H1 (cell line): ENCODE measurements at regions not wholly inside any gene's neighbourhood (a gene's known extent, or its start where the extent isn't known, plus 50 kb on each side); places are given as distances from the start of the nearest gene placed in this dataset.

ENCODE experiments used
- CTCF ChIA-PET: fragments of 300-600 bp; sonication (Branson Sonifier 250); formaldehyde crosslinking; loops from one replicate; lab custom pipeline; 2021; ENCODE audit not compliant: partially characterized antibody; lab: Charles Lee
- POLR2A ChIA-PET: fragments of 300-600 bp; sonication (Branson Sonifier 250); formaldehyde crosslinking; loops from one replicate; lab custom pipeline; 2021; ENCODE audit warnings: inconsistent platforms; ENCODE audit not compliant: partially characterized antibody; lab: Charles Lee
- DNase-seq, 2 experiments: peaks; one replicate each; pipeline versions ENCODE4 v3.0.0 to v3.0.0-alpha.2; 2010 to 2022; ENCODE audit warnings: low spot score in 2 of 2, low read depth in 1 of 2, mixed read lengths in 1 of 2
- FAIRE-seq: peaks from 2 replicates; lab custom pipeline; 2011; peaks lifted over from hg19 to GRCh38; lab: Jason Lieb, UNC
- H2AFZ ChIP-seq: 2 replicates; pipeline ENCODE4 v1.8.1; 2012; ENCODE audit warnings: low read length, inconsistent platforms
- H2AK5ac ChIP-seq: 2 replicates; pipeline ENCODE4 v1.6.1; 2013; ENCODE audit warnings: low read depth, low read length
- H2BK120ac ChIP-seq: replicated peaks from 2 replicates; pipeline ENCODE3; 2013; ENCODE audit warnings: low read depth, low read length, inconsistent platforms
- H2BK12ac ChIP-seq: 2 replicates; pipeline ENCODE4 v1.6.1; 2013; ENCODE audit warnings: low read depth, low read length
- H2BK15ac ChIP-seq: 2 replicates; pipeline ENCODE4 v1.6.1; 2013; ENCODE audit warnings: low read length
- H2BK20ac ChIP-seq: 2 replicates; pipeline ENCODE4 v1.6.1; 2013; ENCODE audit warnings: low read length
- H2BK5ac ChIP-seq: 2 replicates; pipeline ENCODE4 v1.6.1; 2013; ENCODE audit warnings: low read depth, low read length
- H3K14ac ChIP-seq: 2 replicates; pipeline ENCODE4 v1.6.1; 2013; ENCODE audit warnings: inconsistent platforms; ENCODE audit not compliant: insufficient read length
- H3K18ac ChIP-seq: 2 replicates; pipeline ENCODE4 v1.6.1; 2013; ENCODE audit warnings: low read length; ENCODE audit errors: extremely low read depth
- H3K23ac ChIP-seq: 2 replicates; pipeline ENCODE4 v1.6.1; 2013; ENCODE audit warnings: inconsistent platforms; ENCODE audit not compliant: insufficient read length
- H3K23me2 ChIP-seq: 2 replicates; pipeline ENCODE4 v1.6.1; 2013; ENCODE audit warnings: low read depth, low read length
- H3K27ac ChIP-seq: 2 replicates; pipeline ENCODE4 v1.6.1; 2011; ENCODE audit warnings: low read depth, low read length, inconsistent platforms
- H3K27me3 ChIP-seq, 4 experiments: replicated peaks in 1 of 4; 1 replicate in 1 of 4; 2 replicates in 3 of 4; pipeline versions ENCODE4 v1.6.1 to v1.8.1; 2011 to 2013; ENCODE audit warnings: low read length in 3 of 4, mild to moderate bottlenecking in 3 of 4, inconsistent platforms in 2 of 4, mixed read lengths in 2 of 4, moderate library complexity in 1 of 4; ENCODE audit not compliant: control insufficient read depth in 3 of 4, insufficient read depth in 3 of 4; ENCODE audit errors: extremely low read depth in 1 of 4
- H3K36me3 ChIP-seq, 4 experiments: 2 replicates each; pipeline versions ENCODE4 v1.6.1 to v1.8.1; 2011 to 2013; ENCODE audit warnings: mild to moderate bottlenecking in 4 of 4, low read length in 3 of 4, moderate library complexity in 2 of 4, control low read depth in 1 of 4, inconsistent platforms in 1 of 4; ENCODE audit not compliant: insufficient read depth in 4 of 4, control insufficient read depth in 2 of 4
- H3K4ac ChIP-seq: replicated peaks from 2 replicates; pipeline ENCODE3; 2013; ENCODE audit warnings: low read length, low read depth, mixed read lengths, inconsistent platforms; ENCODE audit not compliant: insufficient read length
- H3K4me1 ChIP-seq, 4 experiments: replicated peaks in 1 of 4; 1 replicate in 1 of 4; 2 replicates in 3 of 4; pipeline versions ENCODE4 v1.6.1 to v1.8.1; 2011 to 2013; ENCODE audit warnings: low read length in 3 of 4, inconsistent platforms in 2 of 4, mixed read lengths in 1 of 4; ENCODE audit not compliant: insufficient read depth in 4 of 4, control insufficient read depth in 3 of 4
- H3K4me2 ChIP-seq, 2 experiments: 2 replicates each; pipeline versions ENCODE4 v1.6.1 to v1.8.1; 2011 to 2013; ENCODE audit warnings: low read depth in 2 of 2, low read length in 2 of 2, control low read depth in 1 of 2, inconsistent platforms in 1 of 2, mild to moderate bottlenecking in 1 of 2; ENCODE audit not compliant: insufficient read depth in 1 of 2
- H3K4me3 ChIP-seq, 4 experiments: fragments of 200-600, 300-600 bp in 1 of 4; sonication (generic), shearing (Covaris generic), sonication (Bioruptor Twin) in 1 of 4; 2 replicates each; pipeline versions ENCODE4 v1.5.1 to v1.8.1; 2011 to 2016; ENCODE audit warnings: low read length in 4 of 4, low read depth in 3 of 4, control low read depth in 2 of 4, inconsistent platforms in 2 of 4, mild to moderate bottlenecking in 2 of 4, mixed read lengths in 1 of 4, moderate library complexity in 1 of 4; ENCODE audit not compliant: insufficient read depth in 2 of 4; ENCODE audit errors: extremely low read depth in 1 of 4
- H3K56ac ChIP-seq: replicated peaks from 2 replicates; pipeline ENCODE3; 2013; ENCODE audit warnings: low read depth, mild to moderate bottlenecking, mixed read lengths, low read length, inconsistent platforms; ENCODE audit not compliant: insufficient read length
- H3K79me1 ChIP-seq: 2 replicates; pipeline ENCODE4 v1.6.1; 2013; ENCODE audit warnings: low read depth, low read length, control low read depth
- H3K79me2 ChIP-seq, 2 experiments: 2 replicates each; pipeline versions ENCODE4 v1.6.1 to v1.8.1; 2012 to 2013; ENCODE audit warnings: low read length in 2 of 2, mild to moderate bottlenecking in 2 of 2, inconsistent platforms in 1 of 2; ENCODE audit not compliant: insufficient read depth in 2 of 2, control insufficient read depth in 1 of 2
- H3K9ac ChIP-seq, 4 experiments: replicated peaks in 1 of 4; 1 replicate in 1 of 4; 2 replicates in 3 of 4; pipeline versions ENCODE4 v1.6.1 to v1.8.1; 2011 to 2013; ENCODE audit warnings: low read depth in 3 of 4, low read length in 3 of 4, control low read depth in 2 of 4, mild to moderate bottlenecking in 2 of 4, moderate library complexity in 2 of 4, inconsistent platforms in 1 of 4; ENCODE audit errors: extremely low read depth in 1 of 4
- H3K9me3 ChIP-seq, 2 experiments: 2 replicates each; pipeline versions ENCODE4 v1.6.1 to v1.8.1; 2012 to 2013; ENCODE audit warnings: mild to moderate bottlenecking in 2 of 2, moderate library complexity in 2 of 2, control low read depth in 1 of 2, inconsistent platforms in 1 of 2, low read depth in 1 of 2, low read length in 1 of 2, mixed read lengths in 1 of 2; ENCODE audit not compliant: insufficient read depth in 2 of 2
- H4K20me1 ChIP-seq, 2 experiments: replicated peaks in 1 of 2; 2 replicates each; pipeline versions ENCODE3 to v1.8.1; 2011 to 2013; ENCODE audit warnings: inconsistent platforms in 2 of 2, low read length in 2 of 2, mild to moderate bottlenecking in 1 of 2; ENCODE audit not compliant: insufficient read depth in 2 of 2, control insufficient read depth in 1 of 2
- H4K5ac ChIP-seq: 2 replicates; pipeline ENCODE4 v1.6.1; 2013; ENCODE audit warnings: low read length, low read depth, mixed read lengths, inconsistent platforms; ENCODE audit not compliant: insufficient read length
- H4K8ac ChIP-seq: 2 replicates; pipeline ENCODE4 v1.8.0; 2013; ENCODE audit warnings: mild to moderate bottlenecking, moderate library complexity, low read length, inconsistent platforms; ENCODE audit not compliant: insufficient read depth; ENCODE audit errors: extremely low read depth
- H4K91ac ChIP-seq: replicated peaks from 2 replicates; pipeline ENCODE3; 2013; ENCODE audit warnings: low read length, mixed read lengths, inconsistent platforms; ENCODE audit not compliant: insufficient read length
- BCL11A ChIP-seq, 2 experiments: IDR thresholded peaks; one replicate each; pipeline ENCODE4 v1.6.1; 2011; ENCODE audit warnings: low read depth in 2 of 2, low read length in 2 of 2, mild to moderate bottlenecking in 2 of 2
- BRCA1 ChIP-seq: IDR thresholded peaks from 2 replicates; pipeline ENCODE4 v1.6.1; 2012; ENCODE audit warnings: low read depth, low read length, improper control_type of control experiment
- CEBPB ChIP-seq: IDR thresholded peaks from 2 replicates; pipeline ENCODE4 v1.6.1; 2012; ENCODE audit warnings: low read depth, low read length
- FOSL1 ChIP-seq: IDR thresholded peaks from 2 replicates; pipeline ENCODE4 v1.6.1; 2011; ENCODE audit warnings: mild to moderate bottlenecking, low read depth, low read length, moderate library complexity; ENCODE audit not compliant: insufficient read depth
- NRF1 ChIP-seq: IDR thresholded peaks from 2 replicates; pipeline ENCODE4 v1.6.1; 2011; ENCODE audit warnings: mild to moderate bottlenecking, low read depth, low read length, improper control_type of control experiment
- TBP ChIP-seq: IDR thresholded peaks from 2 replicates; pipeline ENCODE4 v1.6.1; 2011; ENCODE audit warnings: low read depth, low read length, improper control_type of control experiment
- WGBS, 2 experiments: shearing (Covaris generic) in 1 of 2; methylation state at CpG; one replicate each; pipeline versions ENCODE4 v1.1.6 to v1.1.7; 2013 to 2015; ENCODE audit warnings: low lambda C conversion rate in 2 of 2, mixed read lengths in 2 of 2, inconsistent platforms in 1 of 2, low coverage in 1 of 2, missing lambda C conversion rate in 1 of 2; ENCODE audit not compliant: insufficient replicate concordance in 2 of 2, insufficient coverage in 1 of 2, insufficient read length in 1 of 2; ENCODE audit errors: extremely low coverage in 1 of 2, missing lambda C conversion rate in 1 of 2; 5-methylcytosine and 5-hydroxymethylcytosine counted together

DNA sequence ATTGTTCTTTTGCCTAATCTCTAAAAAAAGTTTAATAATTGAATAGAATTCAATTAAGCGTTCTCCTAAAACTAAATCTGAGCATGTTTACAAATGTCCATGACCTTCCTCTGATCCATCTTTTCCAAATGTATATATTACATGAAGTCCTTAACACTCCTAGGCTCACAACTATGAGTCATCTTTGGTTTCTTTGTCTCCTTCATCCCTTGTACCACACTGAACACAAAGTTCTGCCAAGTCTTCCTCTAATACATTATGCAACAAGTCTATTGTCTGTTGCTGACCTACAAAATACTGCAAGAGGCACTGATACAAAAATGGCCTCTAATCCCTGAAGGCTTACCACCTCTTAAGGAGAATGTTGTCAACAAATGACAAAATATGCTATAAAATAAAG is 550.2 kb downstream of the PYDC2 start:
- H3K9me3 ChIP-seq: peaks cover 0 to 4% of the 10 kb centered on the region in 2 experiments; a peak in 1 of 4 replicates
- no peaks in the 10 kb centered on the region for H3K27me3 ChIP-seq
- no peak overlapping the region for H2BK120ac ChIP-seq
- H3K27ac ChIP-seq: no peak overlapping the region
- no peak overlapping the region for H3K9ac ChIP-seq
- H3K23ac ChIP-seq: no peak overlapping the region
- H3K23me2 ChIP-seq: no peaks in the 10 kb centered on the region
- no peak overlapping the region for H4K5ac ChIP-seq
- H3K14ac ChIP-seq: no peak overlapping the region
- H3K18ac ChIP-seq: no peak overlapping the region
- H3K56ac ChIP-seq: no peak overlapping the region
- no peaks in the 10 kb centered on the region for H3K79me2 ChIP-seq
- no peak overlapping the region for H2BK15ac ChIP-seq
- no peaks in the 10 kb centered on the region for H3K79me1 ChIP-seq
- no peak overlapping the region for H2AFZ ChIP-seq
- no peak for TF ChIP-seq NRF1
- TF ChIP-seq BRCA1: no peak
- no peak for TF ChIP-seq BCL11A (IDR thresholded peaks at IDR 0.05; ENCODE audit: low read depth in 2 of 2, low read length in 2 of 2)
- TF ChIP-seq TBP: no peak
- TF ChIP-seq CEBPB: no peak
- TF ChIP-seq FOSL1: no peak
- H3K4ac ChIP-seq: no peak overlapping the region
- H2AK5ac ChIP-seq: no peak overlapping the region
- no peak overlapping the region for H4K8ac ChIP-seq
- no peak for FAIRE-seq
- H4K91ac ChIP-seq: no peak overlapping the region
- no peaks in the 10 kb centered on the region for H3K36me3 ChIP-seq
- WGBS, 2 experiments: 93% methylated on average over 1 of the region's 1 CpG; no CpG with 5 or more reads in 1 of the 2 experiments
- DNase-seq: no peak
- no peak overlapping the region for H3K4me2 ChIP-seq
- H3K4me1 ChIP-seq: no peaks in the 10 kb centered on the region
- no peak overlapping the region for H2BK12ac ChIP-seq
- H2BK5ac ChIP-seq: no peak overlapping the region
- no peak overlapping the region for H3K4me3 ChIP-seq
- no peaks in the 10 kb centered on the region for H4K20me1 ChIP-seq
- CTCF ChIA-PET: no interaction called here
- POLR2A ChIA-PET: no interaction called here
- no peak overlapping the region for H2BK20ac ChIP-seq
